Kidney (tissue), 13 donors: ENCODE measurements at regions not wholly inside any gene's neighbourhood (a gene's known extent, or its start where the extent isn't known, plus 50 kb on each side); places are given as distances from the start of the nearest gene placed in this dataset.
"Not testable (repeated sequence)": the region's sequence is repeated elsewhere in the genome, so short reads cannot be mapped to it uniquely, and the experiment has no call there.

Source experiments
- DNase-seq, 5 donors: peaks; one replicate each; pipeline ENCODE4 v3.0.0-alpha.2; 2013 to 2020
- FAIRE-seq: peaks from 2 replicates; lab custom pipeline; 2012; peaks lifted over from hg19 to GRCh38; lab: Jason Lieb, UNC
- H3K27ac ChIP-seq, 2 donors: one replicate each; pipeline ENCODE4 v1.7.0; 2013; ENCODE audit warnings: low read depth in 2 of 2, low read length in 2 of 2, inconsistent platforms in 1 of 2
- H3K27me3 ChIP-seq: one replicate; pipeline ENCODE4 v1.7.1; 2013; ENCODE audit warnings: low read length, inconsistent platforms; ENCODE audit not compliant: control insufficient read depth, insufficient read depth
- H3K36me3 ChIP-seq, 3 donors: one replicate each; pipeline versions ENCODE4 v1.7.0 to v1.7.1; 2013; ENCODE audit warnings: low read length in 3 of 3, control low read depth in 1 of 3, inconsistent platforms in 1 of 3; ENCODE audit not compliant: insufficient read depth in 3 of 3, control insufficient read depth in 2 of 3
- H3K4me1 ChIP-seq, 3 donors: one replicate each; pipeline versions ENCODE4 v1.7.0 to v1.7.1; 2013; ENCODE audit warnings: low read length in 3 of 3, inconsistent platforms in 1 of 3, low read depth in 1 of 3; ENCODE audit not compliant: control insufficient read depth in 2 of 3, insufficient read depth in 2 of 3
- H3K4me3 ChIP-seq, 3 donors: one replicate each; pipeline versions ENCODE4 v1.7.0 to v1.8.1; 2013; ENCODE audit warnings: low read length in 3 of 3, control low read depth in 1 of 3, inconsistent platforms in 1 of 3
- H3K9ac ChIP-seq, 3 donors: one replicate each; pipeline versions ENCODE4 v1.7.0 to v1.7.1; 2013; ENCODE audit warnings: low read length in 3 of 3, control low read depth in 1 of 3, inconsistent platforms in 1 of 3
- H3K9me3 ChIP-seq, 3 donors: one replicate each; pipeline versions ENCODE4 v1.7.0 to v1.7.1; 2013; ENCODE audit warnings: low read length in 3 of 3, control low read depth in 1 of 3, inconsistent platforms in 1 of 3; ENCODE audit not compliant: control insufficient read depth in 2 of 3, insufficient read depth in 1 of 3
- CTCF ChIP-seq: IDR thresholded peaks from 3 replicates; pipeline ENCODE4 v1.5.1; 2012; ENCODE audit warnings: mild to moderate bottlenecking, moderate library complexity, borderline replicate concordance; ENCODE audit not compliant: insufficient read depth; ENCODE audit errors: extremely low read depth
- intact Hi-C: fragments of 100-400 bp; cut with DNase I; formaldehyde crosslinking; loops from one replicate; pipeline ENCODE4 v1.11.1; 2022
- donor health status: control.
- donor health status: control.
- donor health status: control.
- donor health status: control.
- donor health status: control.
- donor health status: DM: yes; HTN: yes; CAD: no.
- donor health status: Normal renal cell carcinoma (clear cell type).

GRCh38 chr12:67893022-67893580 lies 96.1 kb upstream of the IFNG-AS1 start:
- Histone ChIP-seq H3K27ac (no peak overlapping the region), H3K9me3 (no peaks in the 10 kb centered on the region), H3K9ac (no peak overlapping the region), H3K4me1 (no peaks in the 10 kb centered on the region), H3K4me3 (no peak overlapping the region), H3K27me3 (no peaks in the 10 kb centered on the region), H3K36me3 (no peaks in the 10 kb centered on the region)
- peak in 4 of 5 donors; percentile 53 to 86 (median 78) for DNase-seq
- no peak for FAIRE-seq
- TF ChIP-seq CTCF, result no peak
- intact Hi-C loops, result no loop called here

- H3K9me3 ChIP-seq, H3K27ac ChIP-seq, H3K9ac ChIP-seq, H3K4me1 ChIP-seq, H3K4me3 ChIP-seq, intact Hi-C loops, H3K27me3 ChIP-seq, DNase-seq, H3K36me3 ChIP-seq, FAIRE-seq: not testable (repeated sequence)
These were observed 88.8 kb upstream of the IFNG-AS1 start for GRCh38 chr12:67900418-67900817.

- FAIRE-seq, result no peak
- Histone ChIP-seq H3K4me3 (no peak overlapping the region), H3K9me3 (no peaks in the 10 kb centered on the region), H3K27me3 (no peaks in the 10 kb centered on the region), H3K9ac (no peak overlapping the region), H3K27ac (no peak overlapping the region), H3K36me3 (no peaks in the 10 kb centered on the region), H3K4me1 (no peaks in the 10 kb centered on the region)
- TF ChIP-seq CTCF, result no peak
- intact Hi-C loops, result no loop called here
- DNase-seq, result peak in 1 of 5 donors; percentile 36
These were observed 80.1 kb upstream of the IFNG-AS1 start for GRCh38 chr12:67909091-67909531.

- no peak for DNase-seq
- intact Hi-C loops, result no loop called here
- no peak for FAIRE-seq
- no peaks in the 10 kb centered on the region for H3K36me3 ChIP-seq
- H3K4me1 ChIP-seq, result no peaks in the 10 kb centered on the region
- H3K9me3 ChIP-seq, result no peaks in the 10 kb centered on the region
- H3K27me3 ChIP-seq, result no peaks in the 10 kb centered on the region
- TF ChIP-seq CTCF, result no peak
- H3K9ac ChIP-seq, result no peak overlapping the region
- no peak overlapping the region for H3K27ac ChIP-seq
- H3K4me3 ChIP-seq, result no peak overlapping the region
These were observed 79.6 kb upstream of the IFNG-AS1 start for GRCh38 chr12:67909681-67910080.
